ENCODE measurements at regions not wholly inside any gene's neighbourhood (a gene's known extent, or its start where the extent isn't known, plus 50 kb on each side); places are given as distances from the start of the nearest gene placed in this dataset.

DNA sequence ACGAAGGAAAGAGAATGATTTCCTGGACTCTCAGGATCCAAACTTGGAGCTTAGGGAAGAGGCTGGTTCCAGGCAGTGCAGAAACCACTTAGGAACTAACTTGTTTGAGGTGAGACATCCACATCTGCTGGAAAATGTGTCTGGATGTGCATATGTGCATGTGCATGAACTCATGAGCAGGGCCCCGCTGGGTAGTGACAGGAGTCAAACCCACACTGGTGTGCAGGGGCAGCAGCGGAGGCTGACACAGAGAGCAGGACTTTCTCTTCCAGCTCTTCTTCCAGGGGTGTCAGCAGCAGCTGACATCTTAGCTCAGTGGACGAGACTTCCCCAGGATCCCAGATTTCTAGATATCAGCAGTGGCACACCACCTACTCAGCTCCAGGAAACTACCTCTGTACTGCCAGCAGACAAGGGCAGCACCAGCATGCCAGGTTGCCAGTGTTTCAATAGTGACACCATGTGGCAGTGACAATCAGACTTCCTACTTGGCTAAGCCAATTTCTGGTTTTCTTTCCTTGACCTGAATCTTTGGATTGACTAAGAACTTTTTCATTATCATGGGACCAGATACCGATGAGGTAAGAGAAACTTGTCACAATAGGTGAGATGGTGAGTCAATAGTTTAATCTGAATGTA, 227.5 kb upstream of the ZC3H12C start:
- WGBS, 2 donors: 71 to 78% methylated on average over 5 of the region's 5 CpGs
- no peak for TF ChIP-seq POLR2AphosphoS5 (IDR thresholded peaks at IDR 0.05)
- no peak for TF ChIP-seq EP300 (IDR thresholded peaks at IDR 0.05)
- TF ChIP-seq POLR2A (IDR thresholded peaks at IDR 0.05): no peak
- TF ChIP-seq, protein P1, sequence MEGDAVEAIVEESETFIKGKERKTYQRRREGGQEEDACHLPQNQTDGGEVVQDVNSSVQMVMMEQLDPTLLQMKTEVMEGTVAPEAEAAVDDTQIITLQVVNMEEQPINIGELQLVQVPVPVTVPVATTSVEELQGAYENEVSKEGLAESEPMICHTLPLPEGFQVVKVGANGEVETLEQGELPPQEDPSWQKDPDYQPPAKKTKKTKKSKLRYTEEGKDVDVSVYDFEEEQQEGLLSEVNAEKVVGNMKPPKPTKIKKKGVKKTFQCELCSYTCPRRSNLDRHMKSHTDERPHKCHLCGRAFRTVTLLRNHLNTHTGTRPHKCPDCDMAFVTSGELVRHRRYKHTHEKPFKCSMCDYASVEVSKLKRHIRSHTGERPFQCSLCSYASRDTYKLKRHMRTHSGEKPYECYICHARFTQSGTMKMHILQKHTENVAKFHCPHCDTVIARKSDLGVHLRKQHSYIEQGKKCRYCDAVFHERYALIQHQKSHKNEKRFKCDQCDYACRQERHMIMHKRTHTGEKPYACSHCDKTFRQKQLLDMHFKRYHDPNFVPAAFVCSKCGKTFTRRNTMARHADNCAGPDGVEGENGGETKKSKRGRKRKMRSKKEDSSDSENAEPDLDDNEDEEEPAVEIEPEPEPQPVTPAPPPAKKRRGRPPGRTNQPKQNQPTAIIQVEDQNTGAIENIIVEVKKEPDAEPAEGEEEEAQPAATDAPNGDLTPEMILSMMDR (IDR thresholded peaks at IDR 0.05): no peak
- intact Hi-C loops (cut with DNase I): no loop called here
- H3K4me1 ChIP-seq: peaks cover 0 to 8% (median 3%) of the 10 kb centered on the region in 4 donors
- no peak overlapping the region for H3K4me3 ChIP-seq
- no peaks in the 10 kb centered on the region for H3K36me3 ChIP-seq
- no peaks in the 10 kb centered on the region for H3K9me3 ChIP-seq
- no peak overlapping the region for H3K27ac ChIP-seq
- no peaks in the 10 kb centered on the region for H3K27me3 ChIP-seq
- no peak for DNase-seq

DNA sequence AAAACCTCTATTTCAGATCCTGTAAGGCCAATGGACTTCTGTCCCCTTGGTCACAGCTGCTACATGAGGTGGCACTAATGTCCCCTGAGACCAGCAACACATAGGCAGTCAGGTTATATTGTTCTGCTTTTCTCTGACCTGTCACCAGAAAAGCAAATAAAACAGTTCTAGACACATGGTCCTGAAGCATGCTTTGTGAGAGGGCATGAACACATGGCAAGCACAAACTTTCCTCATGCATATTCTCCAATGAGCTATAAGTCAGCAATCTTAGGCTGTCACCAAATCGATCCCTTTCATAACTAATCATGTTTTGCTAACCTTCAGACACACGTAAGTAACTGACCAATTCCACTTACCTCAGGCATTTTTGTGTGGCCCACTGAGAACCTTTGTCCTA, 225.4 kb upstream of the ZC3H12C start:
- 82 to 87% methylated on average over 2 of the region's 2 CpGs for WGBS, 2 donors
- peaks cover 0 to 4% (median 2%) of the 10 kb centered on the region in 4 donors for H3K4me1 ChIP-seq
- H3K27me3 ChIP-seq: no peaks in the 10 kb centered on the region
- H3K9me3 ChIP-seq: peaks cover 0 to 6% (median 0%) of the 10 kb centered on the region in 4 donors
- H3K27ac ChIP-seq: no peak overlapping the region
- no peak for DNase-seq
- no peaks in the 10 kb centered on the region for H3K36me3 ChIP-seq
- TF ChIP-seq POLR2AphosphoS5 (IDR thresholded peaks at IDR 0.05): no peak
- no peak for TF ChIP-seq EP300 (IDR thresholded peaks at IDR 0.05)
- no peak for TF ChIP-seq POLR2A (IDR thresholded peaks at IDR 0.05)
- TF ChIP-seq, protein P1 (IDR thresholded peaks at IDR 0.05): no peak
- H3K4me3 ChIP-seq: no peak overlapping the region
- intact Hi-C loops (cut with DNase I): no loop called here

- no peak for DNase-seq
- Histone ChIP-seq H3K36me3 (no peaks in the 10 kb centered on the region), H3K4me3 (no peak overlapping the region), H3K27me3 (no peaks in the 10 kb centered on the region), H3K9me3 (peaks cover 0 to 7% (median 0%) of the 10 kb centered on the region in 4 donors), H3K27ac (no peak overlapping the region), H3K4me1 (no peaks in the 10 kb centered on the region)
- 93 to 94% methylated on average over 2 of the region's 2 CpGs for WGBS, 2 donors
- intact Hi-C loops (cut with DNase I): no loop called here
- TF ChIP-seq POLR2AphosphoS5 (IDR thresholded peaks at IDR 0.05): no peak
- TF ChIP-seq, protein P1 (IDR thresholded peaks at IDR 0.05): no peak
- no peak for TF ChIP-seq EP300 (IDR thresholded peaks at IDR 0.05)
- TF ChIP-seq POLR2A (IDR thresholded peaks at IDR 0.05): no peak
Observed at GRCh38 chr11:109869536-109869935, 223.7 kb upstream of the ZC3H12C start.

- H3K4me1 ChIP-seq: no peaks in the 10 kb centered on the region
- 91 to 92% methylated on average over 6 of the region's 6 CpGs for WGBS, 2 donors
- no peak for DNase-seq
- no peaks in the 10 kb centered on the region for H3K27me3 ChIP-seq
- TF ChIP-seq, protein P1 (IDR thresholded peaks at IDR 0.05): no peak
- no peak overlapping the region for H3K27ac ChIP-seq
- intact Hi-C loops (cut with DNase I): no loop called here
- H3K9me3 ChIP-seq: peaks cover 0 to 7% (median 0%) of the 10 kb centered on the region in 4 donors
- no peak overlapping the region for H3K4me3 ChIP-seq
- no peaks in the 10 kb centered on the region for H3K36me3 ChIP-seq
Observed at GRCh38 chr11:109870297-109870696, 222.9 kb upstream of the ZC3H12C start.

DNA sequence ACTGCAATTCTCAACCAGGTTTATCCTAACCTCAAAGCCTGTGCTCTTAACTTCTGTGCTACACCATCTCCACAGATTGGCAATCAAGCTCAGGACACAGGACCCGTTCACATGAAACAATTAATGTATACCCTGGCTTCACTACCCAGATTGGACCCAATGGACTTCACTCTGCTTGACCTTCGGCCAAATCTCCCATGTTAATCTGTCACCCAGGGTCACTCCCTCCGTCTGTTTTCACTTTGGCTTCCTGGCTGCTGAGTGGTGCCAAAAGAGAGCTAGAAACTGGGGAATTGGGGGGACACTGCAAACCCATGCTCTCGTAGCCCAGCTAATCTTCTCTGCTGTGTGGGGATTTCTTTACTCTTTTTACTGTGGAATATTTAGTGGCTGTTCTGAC, 216.1 kb upstream of the ZC3H12C start:
- Histone ChIP-seq H3K36me3 (no peaks in the 10 kb centered on the region), H3K4me1 (no peaks in the 10 kb centered on the region), H3K9me3 (peaks cover 0 to 7% (median 0%) of the 10 kb centered on the region in 4 donors), H3K4me3 (no peak overlapping the region), H3K27me3 (no peaks in the 10 kb centered on the region), H3K27ac (no peak overlapping the region)
- TF ChIP-seq, protein P1 (IDR thresholded peaks at IDR 0.05): no peak
- no peak for TF ChIP-seq POLR2A (IDR thresholded peaks at IDR 0.05)
- TF ChIP-seq POLR2AphosphoS5 (IDR thresholded peaks at IDR 0.05): no peak
- TF ChIP-seq EP300 (IDR thresholded peaks at IDR 0.05): no peak
- WGBS, 2 donors: 20 to 66% methylated on average over 4 of the region's 4 CpGs
- intact Hi-C loops (cut with DNase I): no loop called here
- no peak for DNase-seq
